ENCODE measurements at regions not wholly inside any gene's neighbourhood (a gene's known extent, or its start where the extent isn't known, plus 50 kb on each side); places are given as distances from the start of the nearest gene placed in this dataset.

DNA sequence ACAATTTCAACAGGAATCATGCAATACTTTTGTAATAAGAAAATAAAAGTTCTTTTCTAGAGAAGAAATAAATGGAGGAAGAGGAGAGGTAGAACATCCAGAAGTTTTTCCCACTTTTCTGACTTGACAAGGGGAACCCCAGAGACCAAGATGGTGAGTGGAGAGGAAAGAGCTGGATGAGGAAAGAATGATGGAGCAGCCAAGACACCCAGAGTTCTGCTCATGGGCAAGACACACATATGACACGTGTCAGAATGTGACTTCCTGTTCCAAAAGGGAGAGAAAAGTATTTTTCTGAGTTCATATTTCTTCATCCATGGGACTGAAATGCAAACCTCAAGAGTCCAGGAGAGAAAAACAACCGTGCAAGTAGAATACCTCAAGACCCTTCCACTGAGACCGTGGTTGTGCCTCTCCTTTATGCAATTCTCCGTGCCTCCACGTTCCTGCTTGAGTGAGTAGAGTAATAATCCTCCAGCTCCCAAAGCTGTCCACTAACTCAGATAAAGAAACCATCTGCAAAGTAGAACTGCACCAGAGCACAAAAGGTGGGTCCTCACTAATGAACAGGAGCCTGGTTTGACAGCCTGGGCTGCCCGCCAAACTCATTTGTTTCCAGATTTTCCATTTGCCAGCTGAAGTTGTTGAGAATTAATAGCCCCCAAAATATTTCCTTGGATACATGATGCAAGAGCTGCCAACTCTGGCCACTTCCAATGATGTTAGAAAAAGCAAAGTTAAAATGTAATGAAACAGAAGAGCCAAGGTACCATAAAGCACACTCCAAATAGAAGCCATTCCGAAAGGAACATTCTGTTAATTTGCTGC is 272.6 kb upstream of the IGF1R start (continued):
- TF ChIP-seq, protein P1, sequence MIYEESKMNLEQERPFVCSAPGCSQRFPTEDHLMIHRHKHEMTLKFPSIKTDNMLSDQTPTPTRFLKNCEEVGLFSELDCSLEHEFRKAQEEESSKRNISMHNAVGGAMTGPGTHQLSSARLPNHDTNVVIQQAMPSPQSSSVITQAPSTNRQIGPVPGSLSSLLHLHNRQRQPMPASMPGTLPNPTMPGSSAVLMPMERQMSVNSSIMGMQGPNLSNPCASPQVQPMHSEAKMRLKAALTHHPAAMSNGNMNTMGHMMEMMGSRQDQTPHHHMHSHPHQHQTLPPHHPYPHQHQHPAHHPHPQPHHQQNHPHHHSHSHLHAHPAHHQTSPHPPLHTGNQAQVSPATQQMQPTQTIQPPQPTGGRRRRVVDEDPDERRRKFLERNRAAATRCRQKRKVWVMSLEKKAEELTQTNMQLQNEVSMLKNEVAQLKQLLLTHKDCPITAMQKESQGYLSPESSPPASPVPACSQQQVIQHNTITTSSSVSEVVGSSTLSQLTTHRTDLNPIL (CRISPR knock-in tag; IDR thresholded peaks at IDR 0.05; ENCODE audit: low read depth): no peak
- no peak for TF ChIP-seq ISL1 (CRISPR knock-in tag; IDR thresholded peaks at IDR 0.05)

DNA sequence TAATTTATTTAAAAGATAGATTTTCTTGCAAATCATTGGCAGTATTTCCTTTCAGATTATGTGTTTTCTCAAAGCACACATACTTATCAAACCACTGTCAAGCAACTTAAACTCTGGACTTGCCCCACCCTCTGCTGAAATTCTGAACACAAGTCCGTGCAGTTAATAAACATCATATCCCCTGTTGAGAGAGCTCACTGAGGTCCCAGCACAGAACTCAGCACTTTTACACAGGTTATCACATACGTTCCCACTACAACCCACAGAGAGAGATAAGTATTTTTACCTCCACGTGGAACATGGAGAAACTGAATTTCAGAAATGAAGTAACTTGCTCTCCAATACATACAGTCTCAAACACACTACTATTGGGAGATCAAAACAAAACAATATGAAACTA is 267.6 kb upstream of the IGF1R start:
- no peak for ATAC-seq
- TF ChIP-seq, protein P2, sequence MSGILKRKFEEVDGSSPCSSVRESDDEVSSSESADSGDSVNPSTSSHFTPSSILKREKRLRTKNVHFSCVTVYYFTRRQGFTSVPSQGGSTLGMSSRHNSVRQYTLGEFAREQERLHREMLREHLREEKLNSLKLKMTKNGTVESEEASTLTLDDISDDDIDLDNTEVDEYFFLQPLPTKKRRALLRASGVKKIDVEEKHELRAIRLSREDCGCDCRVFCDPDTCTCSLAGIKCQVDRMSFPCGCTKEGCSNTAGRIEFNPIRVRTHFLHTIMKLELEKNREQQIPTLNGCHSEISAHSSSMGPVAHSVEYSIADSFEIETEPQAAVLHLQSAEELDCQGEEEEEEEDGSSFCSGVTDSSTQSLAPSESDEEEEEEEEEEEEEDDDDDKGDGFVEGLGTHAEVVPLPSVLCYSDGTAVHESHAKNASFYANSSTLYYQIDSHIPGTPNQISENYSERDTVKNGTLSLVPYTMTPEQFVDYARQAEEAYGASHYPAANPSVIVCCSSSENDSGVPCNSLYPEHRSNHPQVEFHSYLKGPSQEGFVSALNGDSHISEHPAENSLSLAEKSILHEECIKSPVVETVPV (CRISPR knock-in tag; IDR thresholded peaks at IDR 0.05): no peak
- no peak for TF ChIP-seq SNAI2 (CRISPR knock-in tag; IDR thresholded peaks at IDR 0.05)
- no peak for TF ChIP-seq GLIS3 (CRISPR knock-in tag; IDR thresholded peaks at IDR 0.05)
- no peak for TF ChIP-seq ZNF70 (CRISPR knock-in tag; IDR thresholded peaks at IDR 0.05)
- TF ChIP-seq, protein P3, sequence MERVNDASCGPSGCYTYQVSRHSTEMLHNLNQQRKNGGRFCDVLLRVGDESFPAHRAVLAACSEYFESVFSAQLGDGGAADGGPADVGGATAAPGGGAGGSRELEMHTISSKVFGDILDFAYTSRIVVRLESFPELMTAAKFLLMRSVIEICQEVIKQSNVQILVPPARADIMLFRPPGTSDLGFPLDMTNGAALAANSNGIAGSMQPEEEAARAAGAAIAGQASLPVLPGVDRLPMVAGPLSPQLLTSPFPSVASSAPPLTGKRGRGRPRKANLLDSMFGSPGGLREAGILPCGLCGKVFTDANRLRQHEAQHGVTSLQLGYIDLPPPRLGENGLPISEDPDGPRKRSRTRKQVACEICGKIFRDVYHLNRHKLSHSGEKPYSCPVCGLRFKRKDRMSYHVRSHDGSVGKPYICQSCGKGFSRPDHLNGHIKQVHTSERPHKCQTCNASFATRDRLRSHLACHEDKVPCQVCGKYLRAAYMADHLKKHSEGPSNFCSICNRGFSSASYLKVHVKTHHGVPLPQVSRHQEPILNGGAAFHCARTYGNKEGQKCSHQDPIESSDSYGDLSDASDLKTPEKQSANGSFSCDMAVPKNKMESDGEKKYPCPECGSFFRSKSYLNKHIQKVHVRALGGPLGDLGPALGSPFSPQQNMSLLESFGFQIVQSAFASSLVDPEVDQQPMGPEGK (CRISPR knock-in tag; IDR thresholded peaks at IDR 0.05; ENCODE audit: borderline replicate concordance): no peak
- TF ChIP-seq ISL1 (CRISPR knock-in tag; IDR thresholded peaks at IDR 0.05): no peak
- no peak for TF ChIP-seq ARNTL (CRISPR knock-in tag; IDR thresholded peaks at IDR 0.05; ENCODE audit: borderline replicate concordance, low read depth)
- TF ChIP-seq CSDC2 (CRISPR knock-in tag; IDR thresholded peaks at IDR 0.05): no peak
- TF ChIP-seq OSR1 (CRISPR knock-in tag; IDR thresholded peaks at IDR 0.05): no peak
- TF ChIP-seq ZNF565 (CRISPR knock-in tag; conservative IDR thresholded peaks at IDR 0.05; ENCODE audit: low read depth): no peak
- TF ChIP-seq PPARA (CRISPR knock-in tag; IDR thresholded peaks at IDR 0.05; ENCODE audit: borderline replicate concordance): no peak

DNA sequence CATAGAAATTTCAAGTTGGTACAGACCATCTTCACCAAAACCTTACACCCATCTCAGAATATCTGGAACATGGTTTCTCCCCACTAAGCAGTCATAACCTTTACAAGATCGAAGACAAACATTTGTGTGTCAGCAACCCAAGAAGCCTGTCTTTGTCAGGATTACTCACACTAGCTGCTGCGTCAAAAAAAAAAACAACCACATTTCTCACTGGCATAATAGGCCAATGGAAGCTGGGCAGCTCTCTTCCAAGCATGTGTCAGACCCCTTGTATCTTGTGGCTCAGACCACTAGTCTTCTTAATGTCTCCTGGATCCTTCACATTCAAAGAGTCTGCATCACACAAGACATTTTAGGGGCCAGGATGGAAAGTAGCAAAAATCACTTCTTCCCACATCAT is 266.9 kb upstream of the IGF1R start:
- ATAC-seq: no peak
- TF ChIP-seq TOX (CRISPR knock-in tag; IDR thresholded peaks at IDR 0.05; ENCODE audit: borderline replicate concordance): no peak
- no peak for TF ChIP-seq ZNF8 (CRISPR knock-in tag; IDR thresholded peaks at IDR 0.05)
- TF ChIP-seq, protein P2 (CRISPR knock-in tag; IDR thresholded peaks at IDR 0.05): no peak
- no peak for TF ChIP-seq CSDC2 (CRISPR knock-in tag; IDR thresholded peaks at IDR 0.05)
- TF ChIP-seq, protein P3 (CRISPR knock-in tag; IDR thresholded peaks at IDR 0.05; ENCODE audit: borderline replicate concordance): no peak
- TF ChIP-seq, protein P4, sequence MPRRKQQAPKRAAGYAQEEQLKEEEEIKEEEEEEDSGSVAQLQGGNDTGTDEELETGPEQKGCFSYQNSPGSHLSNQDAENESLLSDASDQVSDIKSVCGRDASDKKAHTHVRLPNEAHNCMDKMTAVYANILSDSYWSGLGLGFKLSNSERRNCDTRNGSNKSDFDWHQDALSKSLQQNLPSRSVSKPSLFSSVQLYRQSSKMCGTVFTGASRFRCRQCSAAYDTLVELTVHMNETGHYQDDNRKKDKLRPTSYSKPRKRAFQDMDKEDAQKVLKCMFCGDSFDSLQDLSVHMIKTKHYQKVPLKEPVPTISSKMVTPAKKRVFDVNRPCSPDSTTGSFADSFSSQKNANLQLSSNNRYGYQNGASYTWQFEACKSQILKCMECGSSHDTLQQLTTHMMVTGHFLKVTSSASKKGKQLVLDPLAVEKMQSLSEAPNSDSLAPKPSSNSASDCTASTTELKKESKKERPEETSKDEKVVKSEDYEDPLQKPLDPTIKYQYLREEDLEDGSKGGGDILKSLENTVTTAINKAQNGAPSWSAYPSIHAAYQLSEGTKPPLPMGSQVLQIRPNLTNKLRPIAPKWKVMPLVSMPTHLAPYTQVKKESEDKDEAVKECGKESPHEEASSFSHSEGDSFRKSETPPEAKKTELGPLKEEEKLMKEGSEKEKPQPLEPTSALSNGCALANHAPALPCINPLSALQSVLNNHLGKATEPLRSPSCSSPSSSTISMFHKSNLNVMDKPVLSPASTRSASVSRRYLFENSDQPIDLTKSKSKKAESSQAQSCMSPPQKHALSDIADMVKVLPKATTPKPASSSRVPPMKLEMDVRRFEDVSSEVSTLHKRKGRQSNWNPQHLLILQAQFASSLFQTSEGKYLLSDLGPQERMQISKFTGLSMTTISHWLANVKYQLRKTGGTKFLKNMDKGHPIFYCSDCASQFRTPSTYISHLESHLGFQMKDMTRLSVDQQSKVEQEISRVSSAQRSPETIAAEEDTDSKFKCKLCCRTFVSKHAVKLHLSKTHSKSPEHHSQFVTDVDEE (CRISPR knock-in tag; IDR thresholded peaks at IDR 0.05): no peak
- TF ChIP-seq ESRRG (CRISPR knock-in tag; IDR thresholded peaks at IDR 0.05): no peak
- TF ChIP-seq ISL1 (CRISPR knock-in tag; IDR thresholded peaks at IDR 0.05): no peak
- no peak for TF ChIP-seq RARB (CRISPR knock-in tag; IDR thresholded peaks at IDR 0.05)
- TF ChIP-seq GLIS3 (CRISPR knock-in tag; IDR thresholded peaks at IDR 0.05): no peak
- no peak for TF ChIP-seq PPARA (CRISPR knock-in tag; IDR thresholded peaks at IDR 0.05; ENCODE audit: borderline replicate concordance)
- no peak for TF ChIP-seq SNAI2 (CRISPR knock-in tag; IDR thresholded peaks at IDR 0.05)
- TF ChIP-seq ZFP3 (CRISPR knock-in tag; IDR thresholded peaks at IDR 0.05): no peak
- TF ChIP-seq BACH2 (CRISPR knock-in tag; IDR thresholded peaks at IDR 0.05; ENCODE audit: borderline replicate concordance): no peak
